T47D (cell line): ENCODE measurements at regions not wholly inside any gene's neighbourhood (a gene's known extent, or its start where the extent isn't known, plus 50 kb on each side); places are given as distances from the start of the nearest gene placed in this dataset.

Source experiments
- DNase-seq, 2 experiments: peaks; one replicate each; pipeline versions ENCODE4 v3.0.0 to v3.0.0-alpha.2; 2011 to 2012; ENCODE audit warnings: low read depth in 1 of 2, low spot score in 1 of 2
- JUND ChIP-seq: IDR thresholded peaks from 2 replicates; pipeline ENCODE4 v1.6.1; 2012; ENCODE audit warnings: low read depth
- in situ Hi-C: cut with HindIII; loops from 2 replicates; pipeline ENCODE4 v1.10.0; 2016; ENCODE audit warnings: low sequenced_read_pairs, low pct_unique_long_range_greater_than_20kb

- TF ChIP-seq JUND = no peak
- in situ Hi-C loops = no loop called here
- no peak for DNase-seq
Observed at GRCh38 chr20:60123096-60123495, 164.9 kb downstream of the CDH26 start.

- in situ Hi-C loops = no loop called here
- no peak for DNase-seq
- TF ChIP-seq JUND = no peak
Observed at GRCh38 chr20:60123652-60124051, 165.4 kb downstream of the CDH26 start.

GRCh38 chr20:60124776-60125381 is 166.7 kb downstream of the CDH26 start:
- in situ Hi-C loops = no loop called here
- TF ChIP-seq JUND = no peak
- DNase-seq = no peak

GRCh38 chr20:60125513-60125912 is 167.3 kb downstream of the CDH26 start:
- DNase-seq = no peak
- in situ Hi-C loops = no loop called here
- TF ChIP-seq JUND = no peak

DNA sequence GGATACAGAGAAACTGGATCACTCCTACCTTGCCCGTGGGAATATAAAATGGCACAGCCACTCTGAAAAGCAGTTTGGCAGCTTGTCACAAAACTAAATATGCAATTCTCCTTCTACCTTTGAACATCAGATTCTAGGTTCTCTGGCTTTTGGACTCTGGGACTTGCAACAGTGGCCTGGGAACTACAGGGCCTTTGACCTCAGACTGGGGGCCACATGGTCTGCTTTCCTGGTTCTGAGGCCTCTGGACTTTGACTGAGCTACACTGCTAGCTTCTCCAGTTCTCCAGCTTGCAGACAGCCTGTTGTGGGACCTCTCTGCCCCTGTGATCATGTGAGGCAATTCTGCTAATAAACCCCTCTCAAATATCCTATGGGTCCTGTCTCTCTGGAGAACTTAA is 168.8 kb downstream of the CDH26 start:
- in situ Hi-C loops = no loop called here
- no peak for TF ChIP-seq JUND
- no peak for DNase-seq

DNA sequence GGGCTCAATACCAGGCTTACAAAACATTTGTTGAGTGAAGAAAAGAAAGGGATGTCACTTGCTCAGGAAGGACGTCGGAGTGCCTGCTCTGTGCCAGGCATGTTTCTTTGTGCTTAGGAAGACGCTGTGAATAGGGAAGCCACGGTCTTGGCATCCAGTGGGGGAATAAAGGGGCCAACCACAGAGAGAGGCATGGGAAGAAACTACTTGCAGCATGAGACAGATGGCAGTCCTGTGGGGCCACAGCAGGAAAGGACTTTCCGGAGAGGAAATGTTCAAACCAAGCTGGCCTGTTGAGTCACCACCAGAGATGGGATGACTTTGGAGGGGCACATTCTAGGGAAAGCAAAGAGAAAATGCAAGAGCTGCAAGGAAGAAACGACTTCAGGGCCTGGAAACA is 173.2 kb downstream of the CDH26 start:
- no peak for DNase-seq

GRCh38 chr20:60132162-60132826 is 174.1 kb downstream of the CDH26 start:
- in situ Hi-C loops = no loop called here
- TF ChIP-seq JUND = no peak
- DNase-seq = no peak

More for the DNA sequence above, 173.2 kb downstream of the CDH26 start:
- in situ Hi-C loops = no loop called here
- TF ChIP-seq JUND = no peak

- TF ChIP-seq JUND = no peak
- DNase-seq = no peak
- in situ Hi-C loops = no loop called here
Observed at GRCh38 chr20:60132827-60133670, 174.8 kb downstream of the CDH26 start.

DNA sequence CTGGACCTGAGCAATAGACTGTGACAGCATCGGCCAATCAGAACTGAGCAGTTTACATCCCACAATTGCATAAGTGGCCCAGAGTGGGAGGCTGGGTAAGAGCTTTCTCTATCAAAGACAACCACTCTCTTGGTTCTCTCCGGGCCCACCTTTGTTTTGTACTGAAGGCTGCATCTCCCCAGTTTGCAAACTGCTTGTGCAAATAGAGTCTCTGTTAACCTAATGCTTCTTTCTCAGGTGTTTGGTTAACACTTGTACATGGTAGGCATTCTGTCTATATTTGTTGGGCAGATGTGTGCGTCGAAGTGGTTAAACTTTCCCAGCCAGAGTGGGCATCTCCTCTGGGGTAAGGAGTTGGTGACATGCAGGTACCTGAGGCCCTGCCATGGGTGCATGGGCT is 177.1 kb downstream of the CDH26 start:
- TF ChIP-seq JUND = no peak
- DNase-seq = no peak
- in situ Hi-C loops = no loop called here

DNA sequence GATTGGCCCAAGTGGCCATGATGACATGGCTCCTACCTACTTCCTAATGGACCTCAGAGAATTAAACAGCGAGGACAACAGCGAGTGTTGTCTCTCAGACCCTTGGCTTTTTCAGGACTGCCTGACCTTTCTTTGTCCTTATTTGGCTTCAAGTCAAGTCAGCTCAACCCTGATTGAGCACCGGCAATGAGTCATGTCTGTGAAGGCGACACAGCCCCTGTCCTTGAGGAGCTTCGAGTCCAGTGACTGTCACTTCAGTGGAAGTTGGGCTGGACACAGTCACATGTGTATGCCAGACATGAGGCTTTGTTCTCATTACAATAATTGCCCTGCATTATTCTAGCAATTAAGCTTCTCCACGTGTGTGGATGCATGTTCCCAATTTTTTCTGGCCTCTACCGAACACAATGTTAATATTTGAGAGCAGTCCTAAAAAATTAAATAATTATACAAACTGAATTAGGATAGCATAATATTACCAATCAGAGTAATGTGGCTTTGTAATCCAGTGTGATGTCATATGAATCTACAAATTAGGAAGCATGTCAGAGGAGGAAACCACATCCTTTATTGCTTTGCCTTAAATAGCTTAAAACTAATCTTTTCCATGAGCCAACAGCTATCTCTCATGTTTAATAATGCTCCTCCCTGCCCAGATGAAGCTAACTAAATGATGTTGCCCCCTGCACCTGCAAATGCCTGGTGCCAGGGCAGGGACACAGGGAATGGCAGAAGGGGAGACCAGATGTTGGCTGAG is 178.6 kb downstream of the CDH26 start:
- in situ Hi-C loops = no loop called here
- TF ChIP-seq JUND = no peak
- no peak for DNase-seq

DNA sequence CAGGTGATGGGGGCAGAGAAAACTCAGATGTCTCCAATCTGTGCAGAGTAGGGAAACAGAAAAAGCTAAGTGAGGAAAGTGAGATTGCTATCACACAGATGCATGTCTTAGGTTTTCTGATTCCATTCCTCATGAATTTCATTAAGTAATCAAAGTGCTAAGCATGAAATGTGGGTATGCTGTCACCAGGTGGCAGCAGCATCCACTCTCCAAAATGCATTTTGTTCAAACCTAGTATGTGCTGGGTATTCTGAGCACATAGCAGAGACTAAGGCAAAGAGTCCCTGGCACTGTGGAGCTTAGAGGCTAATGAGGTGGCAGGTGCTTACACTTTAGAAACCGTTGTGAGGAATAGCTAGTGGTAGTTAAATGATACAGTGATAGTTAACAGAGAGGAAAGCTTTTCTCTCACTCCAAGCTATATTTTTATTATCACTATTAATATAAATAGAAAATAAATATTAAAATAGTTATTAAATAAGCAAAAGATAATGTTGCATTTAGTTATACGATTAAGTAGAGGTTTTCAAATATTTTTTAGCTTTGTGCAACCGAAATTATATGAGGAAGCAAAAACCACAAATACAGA is 179.5 kb downstream of the CDH26 start:
- no peak for TF ChIP-seq JUND
- peak in 1 of 2 experiments; percentile 62 for DNase-seq
- in situ Hi-C loops = no loop called here
